ENCODE measurements at regions not wholly inside any gene's neighbourhood (a gene's known extent, or its start where the extent isn't known, plus 50 kb on each side); places are given as distances from the start of the nearest gene placed in this dataset.

- TF ChIP-seq EZH2 (IDR thresholded peaks at IDR 0.05) (no peak), POLR2AphosphoS5 (IDR thresholded peaks at IDR 0.05; ENCODE audit: borderline replicate concordance, low read depth, low read length) (no peak)
Measured at GRCh38 chr22:49281467-49282340, 546.0 kb downstream of the BRD1 start.
